MM.1S (cell line): ENCODE measurements at regions not wholly inside any gene's neighbourhood (a gene's known extent, or its start where the extent isn't known, plus 50 kb on each side); places are given as distances from the start of the nearest gene placed in this dataset.

Experiments
- CTCF ChIP-seq: fragments of 300-600 bp; sonication (generic); IDR thresholded peaks from 2 replicates; pipeline ENCODE4 v1.5.1; 2016; ENCODE audit warnings: antibody characterized with exemption, low read length, mixed read lengths
- EZH2 ChIP-seq: fragments of 300-600 bp; sonication (generic); optimal IDR thresholded peaks from 2 replicates; pipeline ENCODE3; 2017; ENCODE audit warnings: low read depth, mild to moderate bottlenecking, antibody characterized with exemption, low read length, mixed read lengths

- no peak for TF ChIP-seq CTCF
- no peak for TF ChIP-seq EZH2
Observed at GRCh38 chr17:79675413-79675725, 55.4 kb upstream of the ENPP7 start.
